ENCODE measurements at regions not wholly inside any gene's neighbourhood (a gene's known extent, or its start where the extent isn't known, plus 50 kb on each side); places are given as distances from the start of the nearest gene placed in this dataset.

DNA sequence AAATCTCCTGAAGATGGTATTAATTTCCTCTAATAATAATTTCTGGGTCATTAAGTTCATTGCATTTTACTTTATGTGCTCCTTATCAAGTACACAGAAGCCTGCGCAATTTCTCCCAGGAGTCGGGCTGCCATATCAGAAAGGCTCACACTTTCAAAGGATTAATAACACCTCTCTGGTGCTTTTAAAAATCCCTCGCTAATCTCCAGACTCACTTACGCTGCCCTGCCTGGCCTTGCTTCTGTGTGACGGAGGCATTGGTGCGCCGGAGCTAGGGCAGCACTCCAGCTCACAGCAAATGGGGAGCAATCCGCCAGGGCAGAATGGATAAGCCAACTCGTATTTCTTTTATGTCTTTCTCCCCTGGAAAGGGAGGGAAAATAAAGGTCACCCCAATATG is 300.8 kb downstream of the EFNB2 start:
- TF ChIP-seq, protein P1, sequence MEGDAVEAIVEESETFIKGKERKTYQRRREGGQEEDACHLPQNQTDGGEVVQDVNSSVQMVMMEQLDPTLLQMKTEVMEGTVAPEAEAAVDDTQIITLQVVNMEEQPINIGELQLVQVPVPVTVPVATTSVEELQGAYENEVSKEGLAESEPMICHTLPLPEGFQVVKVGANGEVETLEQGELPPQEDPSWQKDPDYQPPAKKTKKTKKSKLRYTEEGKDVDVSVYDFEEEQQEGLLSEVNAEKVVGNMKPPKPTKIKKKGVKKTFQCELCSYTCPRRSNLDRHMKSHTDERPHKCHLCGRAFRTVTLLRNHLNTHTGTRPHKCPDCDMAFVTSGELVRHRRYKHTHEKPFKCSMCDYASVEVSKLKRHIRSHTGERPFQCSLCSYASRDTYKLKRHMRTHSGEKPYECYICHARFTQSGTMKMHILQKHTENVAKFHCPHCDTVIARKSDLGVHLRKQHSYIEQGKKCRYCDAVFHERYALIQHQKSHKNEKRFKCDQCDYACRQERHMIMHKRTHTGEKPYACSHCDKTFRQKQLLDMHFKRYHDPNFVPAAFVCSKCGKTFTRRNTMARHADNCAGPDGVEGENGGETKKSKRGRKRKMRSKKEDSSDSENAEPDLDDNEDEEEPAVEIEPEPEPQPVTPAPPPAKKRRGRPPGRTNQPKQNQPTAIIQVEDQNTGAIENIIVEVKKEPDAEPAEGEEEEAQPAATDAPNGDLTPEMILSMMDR (IDR thresholded peaks at IDR 0.05), result no peak
- TF ChIP-seq POLR2A (IDR thresholded peaks at IDR 0.05), result no peak
